ENCODE measurements at regions not wholly inside any gene's neighbourhood (a gene's known extent, or its start where the extent isn't known, plus 50 kb on each side); places are given as distances from the start of the nearest gene placed in this dataset.

GRCh38 chr10:129045599-129045998 is 421.4 kb upstream of the MGMT start:
- TF ChIP-seq POLR2AphosphoS5 (IDR thresholded peaks at IDR 0.05) = no peak
- no peak for TF ChIP-seq TAF1 (IDR thresholded peaks at IDR 0.05; ENCODE audit: low read depth)
- no peak for TF ChIP-seq SMC3 (conservative IDR thresholded peaks at IDR 0.05; ENCODE audit: poor library complexity)
- TF ChIP-seq CTCF (IDR thresholded peaks at IDR 0.05; ENCODE audit: poor library complexity, severe bottlenecking) = no peak
- TF ChIP-seq EP300 (conservative IDR thresholded peaks at IDR 0.05; ENCODE audit: poor library complexity, severe bottlenecking) = no peak
- TF ChIP-seq RAD21 (conservative IDR thresholded peaks at IDR 0.05) = no peak
- no peak for TF ChIP-seq EZH2 (IDR thresholded peaks at IDR 0.05; ENCODE audit: borderline replicate concordance, insufficient read depth, low read length, poor library complexity, severe bottlenecking)
- no peak for TF ChIP-seq REST (IDR thresholded peaks at IDR 0.05; ENCODE audit: borderline replicate concordance)
